ENCODE measurements at regions not wholly inside any gene's neighbourhood (a gene's known extent, or its start where the extent isn't known, plus 50 kb on each side); places are given as distances from the start of the nearest gene placed in this dataset.

GRCh38 chr1:24244519-24245268 is 57.6 kb upstream of the IFNLR1 start:
- Histone ChIP-seq H3K27ac (ENCODE audit: low read depth, low read length, poor library complexity, severe bottlenecking) (no peak overlapping the region), H3K9me3 (ENCODE audit: low read length) (no peaks in the 10 kb centered on the region), H3F3A (ENCODE audit: insufficient read depth, low read length) (no peaks in the 10 kb centered on the region), H3K9me2 (ENCODE audit: low read depth, low read length) (no peaks in the 10 kb centered on the region), H3K4me1 (ENCODE audit: insufficient read depth, low read length, severe bottlenecking) (no peaks in the 10 kb centered on the region), H3K27me3 (ENCODE audit: insufficient read depth, low read length) (no peaks in the 10 kb centered on the region), H4K20me1 (ENCODE audit: insufficient read depth, low read length) (no peaks in the 10 kb centered on the region), H3K9ac (ENCODE audit: low read length) (no peak overlapping the region), H3K4me3 (ENCODE audit: low read depth, low read length, poor library complexity, severe bottlenecking) (no peak overlapping the region), H3K79me2 (ENCODE audit: insufficient read depth, low read length) (no peaks in the 10 kb centered on the region), H3K4me2 (ENCODE audit: low read length) (no peak overlapping the region), H3K36me3 (ENCODE audit: insufficient read depth, low read length) (no peaks in the 10 kb centered on the region), H2AFZ (ENCODE audit: low read length) (no peak overlapping the region)
- no peak for TF ChIP-seq CTCF (IDR thresholded peaks at IDR 0.05; ENCODE audit: low read length)
- TF ChIP-seq EZH2 (IDR thresholded peaks at IDR 0.05; ENCODE audit: borderline replicate concordance, low read length) = no peak

GRCh38 chr1:24237750-24238395 is 50.8 kb upstream of the IFNLR1 start:
- Histone ChIP-seq H3K27ac (ENCODE audit: low read depth, low read length, poor library complexity, severe bottlenecking) (no peak overlapping the region), H3K4me1 (ENCODE audit: insufficient read depth, low read length, severe bottlenecking) (no peaks in the 10 kb centered on the region), H3K27me3 (ENCODE audit: insufficient read depth, low read length) (no peaks in the 10 kb centered on the region; the same call in 1 of the 2 replicates), H3K9ac (ENCODE audit: low read length) (no peak overlapping the region), H3K9me2 (ENCODE audit: low read depth, low read length) (no peaks in the 10 kb centered on the region), H3K4me3 (ENCODE audit: low read depth, low read length, poor library complexity, severe bottlenecking) (no peak overlapping the region), H3K79me2 (ENCODE audit: insufficient read depth, low read length) (no peaks in the 10 kb centered on the region), H2AFZ (ENCODE audit: low read length) (no peak overlapping the region), H3F3A (ENCODE audit: insufficient read depth, low read length) (no peaks in the 10 kb centered on the region), H3K9me3 (ENCODE audit: low read length) (no peaks in the 10 kb centered on the region), H3K36me3 (ENCODE audit: insufficient read depth, low read length) (no peaks in the 10 kb centered on the region), H3K4me2 (ENCODE audit: low read length) (no peak overlapping the region), H4K20me1 (ENCODE audit: insufficient read depth, low read length) (no peaks in the 10 kb centered on the region)
- no peak for TF ChIP-seq EZH2 (IDR thresholded peaks at IDR 0.05; ENCODE audit: borderline replicate concordance, low read length)
- TF ChIP-seq CTCF (IDR thresholded peaks at IDR 0.05; ENCODE audit: low read length) = no peak

- H3K9me2 ChIP-seq (ENCODE audit: low read depth, low read length) = no peaks in the 10 kb centered on the region
- H3K79me2 ChIP-seq (ENCODE audit: insufficient read depth, low read length) = no peaks in the 10 kb centered on the region
- H3K9ac ChIP-seq (ENCODE audit: low read length) = no peak overlapping the region
- no peaks in the 10 kb centered on the region for H3K4me1 ChIP-seq (ENCODE audit: insufficient read depth, low read length, severe bottlenecking)
- H3K4me2 ChIP-seq (ENCODE audit: low read length) = no peak overlapping the region
- H3K9me3 ChIP-seq (ENCODE audit: low read length) = no peaks in the 10 kb centered on the region
- H2AFZ ChIP-seq (ENCODE audit: low read length) = no peak overlapping the region
- no peaks in the 10 kb centered on the region; the same call in 1 of the 2 replicates for H3K27me3 ChIP-seq (ENCODE audit: insufficient read depth, low read length)
- no peak overlapping the region for H3K27ac ChIP-seq (ENCODE audit: low read depth, low read length, poor library complexity, severe bottlenecking)
- H3K36me3 ChIP-seq (ENCODE audit: insufficient read depth, low read length) = no peaks in the 10 kb centered on the region
- no peaks in the 10 kb centered on the region for H4K20me1 ChIP-seq (ENCODE audit: insufficient read depth, low read length)
- no peak for TF ChIP-seq CTCF (IDR thresholded peaks at IDR 0.05; ENCODE audit: low read length)
- TF ChIP-seq EZH2 (IDR thresholded peaks at IDR 0.05; ENCODE audit: borderline replicate concordance, low read length) = no peak
- no peaks in the 10 kb centered on the region for H3F3A ChIP-seq (ENCODE audit: insufficient read depth, low read length)
- no peak overlapping the region for H3K4me3 ChIP-seq (ENCODE audit: low read depth, low read length, poor library complexity, severe bottlenecking)
These were observed 49.8 kb upstream of the IFNLR1 start for GRCh38 chr1:24236789-24237371.

Measured in OCI-LY1 (cell line).